GM23338 (cell line): ENCODE measurements at regions not wholly inside any gene's neighbourhood (a gene's known extent, or its start where the extent isn't known, plus 50 kb on each side); places are given as distances from the start of the nearest gene placed in this dataset.

Experiments used
- ATAC-seq: fragments of 200-7000 bp; cut with Tn5 transposase; 3 replicates; pipeline ENCODE4 v1.9.1; 2020
- DNase-seq: peaks from one replicate; pipeline ENCODE4 v3.0.0-alpha.2; 2015; ENCODE audit warnings: low spot score
- H2AFZ ChIP-seq: fragments of 200-600 bp; sonication (generic); 2 replicates; pipeline ENCODE4 v1.8.0; 2016; ENCODE audit warnings: antibody characterized with exemption, mild to moderate bottlenecking, moderate library complexity
- H3F3A ChIP-seq: fragments of 200-600 bp; sonication (generic); replicated peaks from 2 replicates; pipeline ENCODE4 v1.8.0; 2017; ENCODE audit warnings: antibody characterized with exemption, mixed run types, low read depth
- H3K27ac ChIP-seq: fragments of 200-600 bp; sonication (generic); 2 replicates; pipeline ENCODE4 v1.6.1; 2016; ENCODE audit warnings: low read depth
- H3K27me3 ChIP-seq: fragments of 200-600 bp; sonication (generic); 2 replicates; pipeline ENCODE4 v1.8.0; 2016; ENCODE audit warnings: mild to moderate bottlenecking, mixed run types, moderate library complexity; ENCODE audit not compliant: insufficient read depth
- H3K36me3 ChIP-seq: fragments of 200-600 bp; sonication (generic); 2 replicates; pipeline ENCODE4 v1.8.0; 2016; ENCODE audit warnings: mild to moderate bottlenecking; ENCODE audit not compliant: insufficient read depth
- H3K4me1 ChIP-seq: fragments of 200-600 bp; sonication (generic); 2 replicates; pipeline ENCODE4 v1.8.0; 2016; ENCODE audit warnings: mild to moderate bottlenecking, moderate library complexity; ENCODE audit not compliant: insufficient read depth
- H3K4me2 ChIP-seq: fragments of 200-600 bp; sonication (generic); 2 replicates; pipeline ENCODE4 v1.7.1; 2017; ENCODE audit warnings: mixed run types
- H3K4me3 ChIP-seq: fragments of 200-600 bp; sonication (generic); 2 replicates; pipeline ENCODE4 v1.6.1; 2016; ENCODE audit warnings: mixed run types
- H3K79me2 ChIP-seq: fragments of 200-600 bp; sonication (generic); replicated peaks from 2 replicates; pipeline ENCODE4 v1.8.0; 2017; ENCODE audit warnings: mild to moderate bottlenecking; ENCODE audit not compliant: insufficient read depth
- H3K9me2 ChIP-seq: fragments of 200-600 bp; sonication (generic); 2 replicates; pipeline ENCODE4 v1.8.0; 2017; ENCODE audit not compliant: insufficient read depth
- H4K20me1 ChIP-seq: fragments of 200-600 bp; sonication (generic); replicated peaks from 2 replicates; pipeline ENCODE4 v1.8.0; 2017; ENCODE audit warnings: mild to moderate bottlenecking; ENCODE audit not compliant: insufficient read depth
- H3K27ac Mint-ChIP-seq: 2 replicates; pipeline ENCODE4 v1.8.0; 2020; ENCODE audit warnings: inconsistent platforms, mild to moderate bottlenecking, moderate library complexity, mixed read lengths
- H3K27me3 Mint-ChIP-seq: 3 replicates; pipeline ENCODE4 v1.8.0; 2022; ENCODE audit warnings: low read depth, mild to moderate bottlenecking, moderate library complexity, mixed read lengths, inconsistent platforms; ENCODE audit not compliant: insufficient read depth, poor library complexity
- H3K36me3 Mint-ChIP-seq: 3 replicates; pipeline ENCODE4 v1.8.0; 2021; ENCODE audit warnings: low read depth, mild to moderate bottlenecking, inconsistent platforms, moderate library complexity, mixed read lengths
- H3K4me1 Mint-ChIP-seq: 3 replicates; pipeline ENCODE4 v1.8.0; 2020; ENCODE audit warnings: mild to moderate bottlenecking, inconsistent platforms, mixed read lengths
- H3K4me3 Mint-ChIP-seq: 3 replicates; pipeline ENCODE4 v1.8.0; 2021; ENCODE audit warnings: moderate library complexity, mild to moderate bottlenecking, inconsistent platforms, mixed read lengths
- H3K9me3 Mint-ChIP-seq: 3 replicates; pipeline ENCODE4 v1.8.0; 2020; ENCODE audit warnings: moderate library complexity, mild to moderate bottlenecking, inconsistent platforms, mixed read lengths
- CREB1 ChIP-seq: fragments of 250-450 bp; sonication (Bioruptor Pico); IDR thresholded peaks from 2 replicates; pipeline ENCODE4 v1.5.0; 2020; ENCODE audit warnings: low read depth, mild to moderate bottlenecking, moderate library complexity
- CTCF ChIP-seq, 2 experiments: fragments of 200-600 bp in 1 of 2; sonication (generic) in 1 of 2; conservative IDR thresholded peaks; 2 replicates each; pipeline versions ENCODE4 v1.5.1 to v1.6.1; 2016 to 2017; ENCODE audit warnings: antibody characterized with exemption in 2 of 2, low read depth in 2 of 2, mild to moderate bottlenecking in 2 of 2, moderate library complexity in 1 of 2
- ETS1 ChIP-seq: IDR thresholded peaks from 2 replicates; pipeline ENCODE4 v1.6.1; 2016; ENCODE audit warnings: antibody characterized with exemption
- EZH2 ChIP-seq: fragments of 200-600 bp; sonication (generic); IDR thresholded peaks from one replicate; pipeline ENCODE4 v1.8.0; 2017; ENCODE audit warnings: antibody characterized with exemption, mild to moderate bottlenecking, low read depth; ENCODE audit not compliant: unreplicated experiment
- EZH2phosphoT487 ChIP-seq: fragments of 200-600 bp; sonication (generic); IDR thresholded peaks from one replicate; pipeline ENCODE4 v1.8.1; 2018; ENCODE audit warnings: antibody characterized with exemption; ENCODE audit not compliant: unreplicated experiment
- JUNB ChIP-seq: IDR thresholded peaks from one replicate; pipeline ENCODE4 v1.6.1; 2016; ENCODE audit warnings: antibody characterized with exemption; ENCODE audit not compliant: unreplicated experiment
- NANOG ChIP-seq: IDR thresholded peaks from 2 replicates; pipeline ENCODE4 v1.6.1; 2016; ENCODE audit warnings: antibody characterized with exemption, borderline replicate concordance
- POLR2AphosphoS5 ChIP-seq: IDR thresholded peaks from 2 replicates; pipeline ENCODE4 v1.6.1; 2016; ENCODE audit warnings: antibody characterized with exemption, low read depth
- REST ChIP-seq: IDR thresholded peaks from one replicate; pipeline ENCODE4 v1.6.1; 2018; ENCODE audit warnings: antibody characterized with exemption; ENCODE audit not compliant: unreplicated experiment
- STAT1 ChIP-seq: IDR thresholded peaks from one replicate; pipeline ENCODE4 v1.6.1; 2016; ENCODE audit warnings: antibody characterized with exemption; ENCODE audit not compliant: unreplicated experiment
- ZNF114 ChIP-seq: fragments of 250-450 bp; sonication (Bioruptor Pico); IDR thresholded peaks from 2 replicates; pipeline ENCODE4 v1.5.0; 2020; ENCODE audit warnings: mild to moderate bottlenecking, moderate library complexity
- ZNF331 ChIP-seq: fragments of 250-450 bp; sonication (Bioruptor Pico); IDR thresholded peaks from 2 replicates; pipeline ENCODE4 v1.5.0; 2020; ENCODE audit warnings: low read depth, mild to moderate bottlenecking, moderate library complexity
- ZNF462 ChIP-seq: fragments of 250-450 bp; sonication (Bioruptor Pico); IDR thresholded peaks from 2 replicates; pipeline ENCODE4 v1.5.0; 2020; ENCODE audit warnings: mild to moderate bottlenecking, moderate library complexity

- Mint-ChIP-seq H3K4me1 (peaks cover 23% of the 10 kb centered on the region; the same call in 2 of the 3 replicates), H3K4me3 (no peak overlapping the region), H3K27me3 (peaks cover 13% of the 10 kb centered on the region)
Measured at GRCh38 chrX:40247382-40247781, 149.6 kb upstream of the BCOR start.

More at GRCh38 chrX:40247382-40247781, 149.6 kb upstream of the BCOR start:
- Histone ChIP-seq H3K79me2 (no peaks in the 10 kb centered on the region), H3K4me1 (0 out of 2 replicates have a peak, but pooled peaks cover 3% of the 10 kb centered on the region), H3K4me3 (no peak overlapping the region), H3K27ac (no peak overlapping the region), H3K9me2 (no peaks in the 10 kb centered on the region), H4K20me1 (no peaks in the 10 kb centered on the region), H3K36me3 (no peaks in the 10 kb centered on the region), H3F3A (no peaks in the 10 kb centered on the region), H3K27me3 (no peaks in the 10 kb centered on the region), H2AFZ (no peak overlapping the region), H3K4me2 (no peak overlapping the region)
- no peaks in the 10 kb centered on the region for H3K36me3 Mint-ChIP-seq
- ATAC-seq, result no peak
- no peak for DNase-seq
- no peaks in the 10 kb centered on the region for H3K9me3 Mint-ChIP-seq
- no peak overlapping the region for H3K27ac Mint-ChIP-seq
- no peak for TF ChIP-seq ETS1
- TF ChIP-seq NANOG, result no peak
- TF ChIP-seq REST, result no peak
- no peak for TF ChIP-seq JUNB
- TF ChIP-seq CREB1, result no peak
- no peak for TF ChIP-seq EZH2phosphoT487
- no peak for TF ChIP-seq ZNF462 (CRISPR knock-in tag)
- no peak for TF ChIP-seq ZNF114 (CRISPR knock-in tag)
- TF ChIP-seq ZNF331 (CRISPR knock-in tag), result no peak
- no peak for TF ChIP-seq STAT1
- no peak for TF ChIP-seq EZH2
- TF ChIP-seq CTCF (conservative IDR thresholded peaks at IDR 0.05; ENCODE audit: low read depth in 2 of 2), result no peak
- TF ChIP-seq POLR2AphosphoS5, result no peak
